Lung (tissue), 11 donors: ENCODE measurements at regions not wholly inside any gene's neighbourhood (a gene's known extent, or its start where the extent isn't known, plus 50 kb on each side); places are given as distances from the start of the nearest gene placed in this dataset.

ENCODE experiments used
- ATAC-seq: fragments of 200-7000 bp; cut with Tn5 transposase; one replicate; pipeline ENCODE4 v1.9.1; 2020; ENCODE audit warnings: moderate number of reproducible peaks; ENCODE audit not compliant: insufficient read depth, low FRiP score
- DNase-seq, 3 donors: peaks; one replicate each; pipeline ENCODE4 v3.0.0-alpha.2; 2013 to 2017
- H3K27ac ChIP-seq, 2 donors: one replicate each; pipeline ENCODE4 v1.5.1; 2013; ENCODE audit warnings: mild to moderate bottlenecking in 2 of 2, moderate library complexity in 2 of 2, control low read depth in 1 of 2, inconsistent platforms in 1 of 2, low read depth in 1 of 2, low read length in 1 of 2
- H3K27me3 ChIP-seq, 3 donors: one replicate each; pipeline ENCODE4 v1.5.1; 2013; ENCODE audit warnings: low read length in 2 of 3; ENCODE audit not compliant: control insufficient read depth in 3 of 3, insufficient read depth in 3 of 3
- H3K36me3 ChIP-seq, 4 donors: one replicate each; pipeline ENCODE4 v1.5.1; 2013; ENCODE audit warnings: low read length in 4 of 4, mild to moderate bottlenecking in 1 of 4, moderate library complexity in 1 of 4; ENCODE audit not compliant: control insufficient read depth in 4 of 4, insufficient read depth in 4 of 4
- H3K4me1 ChIP-seq, 5 donors: one replicate each; pipeline ENCODE4 v1.5.1; 2013; ENCODE audit warnings: low read length in 5 of 5, mild to moderate bottlenecking in 2 of 5, moderate library complexity in 1 of 5; ENCODE audit not compliant: control insufficient read depth in 5 of 5, insufficient read depth in 5 of 5
- H3K4me3 ChIP-seq: one replicate; pipeline ENCODE4 v1.5.1; 2013; ENCODE audit warnings: mild to moderate bottlenecking, control low read depth, moderate library complexity
- H3K9ac ChIP-seq, 2 donors: one replicate each; pipeline ENCODE4 v1.5.1; 2013; ENCODE audit warnings: low read length in 2 of 2, control low read depth in 1 of 2; ENCODE audit not compliant: insufficient read depth in 1 of 2
- H3K9me3 ChIP-seq, 4 donors: one replicate each; pipeline ENCODE4 v1.5.1; 2013; ENCODE audit warnings: low read length in 3 of 4, mild to moderate bottlenecking in 1 of 4, moderate library complexity in 1 of 4; ENCODE audit not compliant: control insufficient read depth in 4 of 4, insufficient read depth in 3 of 4
- WGBS, 2 donors: extraction: QIAGEN DNeasy Blood & Tissue Kit; methylation state at CpG; one replicate each; pipeline ENCODE4 v1.1.7; 2013; 5-methylcytosine and 5-hydroxymethylcytosine counted together
- TF ChIP-seq, protein P1 (sequence below): IDR thresholded peaks from 2 replicates; pipeline ENCODE4 v1.5.1; 2012; ENCODE audit warnings: mild to moderate bottlenecking; ENCODE audit errors: control extremely low read depth, extremely low read depth
- donor health status: control.
- donor health status: control.
- donor health status: Bipolar disorder and iron deficiency.
- donor health status: healthy.
- donor health status: DM: yes; HTN: yes; CAD: no.

DNA sequence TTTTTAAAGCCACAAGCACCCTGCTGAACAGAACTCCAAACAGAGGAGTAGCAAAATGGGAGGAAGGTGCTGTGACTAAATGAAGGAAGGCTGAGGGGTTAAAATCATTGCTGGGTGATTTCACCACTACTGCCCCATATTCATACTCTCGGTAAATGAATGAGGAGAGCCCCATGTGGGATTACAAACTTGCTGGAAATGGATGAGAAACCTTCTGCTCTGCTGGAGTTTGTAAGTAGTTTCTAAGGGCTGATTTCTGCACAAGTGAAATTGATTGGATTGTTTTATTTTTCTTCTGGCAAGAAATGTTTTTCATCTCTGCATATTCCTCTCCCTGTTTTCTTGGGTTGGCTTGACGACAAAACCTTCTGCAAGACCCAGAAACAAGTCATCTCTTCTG is 533.5 kb upstream of the MMS22L start:
- no peak for DNase-seq
- TF ChIP-seq, protein P1, sequence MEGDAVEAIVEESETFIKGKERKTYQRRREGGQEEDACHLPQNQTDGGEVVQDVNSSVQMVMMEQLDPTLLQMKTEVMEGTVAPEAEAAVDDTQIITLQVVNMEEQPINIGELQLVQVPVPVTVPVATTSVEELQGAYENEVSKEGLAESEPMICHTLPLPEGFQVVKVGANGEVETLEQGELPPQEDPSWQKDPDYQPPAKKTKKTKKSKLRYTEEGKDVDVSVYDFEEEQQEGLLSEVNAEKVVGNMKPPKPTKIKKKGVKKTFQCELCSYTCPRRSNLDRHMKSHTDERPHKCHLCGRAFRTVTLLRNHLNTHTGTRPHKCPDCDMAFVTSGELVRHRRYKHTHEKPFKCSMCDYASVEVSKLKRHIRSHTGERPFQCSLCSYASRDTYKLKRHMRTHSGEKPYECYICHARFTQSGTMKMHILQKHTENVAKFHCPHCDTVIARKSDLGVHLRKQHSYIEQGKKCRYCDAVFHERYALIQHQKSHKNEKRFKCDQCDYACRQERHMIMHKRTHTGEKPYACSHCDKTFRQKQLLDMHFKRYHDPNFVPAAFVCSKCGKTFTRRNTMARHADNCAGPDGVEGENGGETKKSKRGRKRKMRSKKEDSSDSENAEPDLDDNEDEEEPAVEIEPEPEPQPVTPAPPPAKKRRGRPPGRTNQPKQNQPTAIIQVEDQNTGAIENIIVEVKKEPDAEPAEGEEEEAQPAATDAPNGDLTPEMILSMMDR = no peak

DNA sequence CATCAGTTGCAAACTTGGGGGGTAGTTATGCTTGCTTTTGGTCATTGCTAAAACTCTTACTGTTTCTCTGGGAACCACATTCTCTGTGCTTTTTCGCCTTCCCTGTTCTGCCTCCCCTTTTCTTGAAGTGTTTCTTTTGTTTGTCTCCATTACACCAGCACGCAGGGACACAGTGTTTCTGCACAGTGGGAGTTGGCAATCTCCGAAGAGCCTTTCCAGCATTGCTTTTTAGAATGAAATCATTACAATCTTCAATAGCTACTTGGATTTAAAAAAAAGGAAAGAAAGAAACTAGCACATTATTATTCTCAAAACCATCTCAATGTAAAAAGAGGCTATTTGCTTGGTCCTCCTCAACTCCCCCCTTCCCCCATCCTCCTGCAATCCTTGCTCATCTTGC is 536.7 kb upstream of the MMS22L start:
- Histone ChIP-seq H3K27me3 (no peaks in the 10 kb centered on the region), H3K9me3 (no peaks in the 10 kb centered on the region), H3K4me3 (no peak overlapping the region), H3K36me3 (no peaks in the 10 kb centered on the region), H3K9ac (no peak overlapping the region), H3K4me1 (no peaks in the 10 kb centered on the region), H3K27ac (no peak overlapping the region)
- DNase-seq (no peak), ATAC-seq (no peak)
- TF ChIP-seq, protein P1 = no peak
- WGBS, 2 donors = 56 to 72% methylated on average over 3 of the region's 3 CpGs

More for the DNA sequence above, 533.5 kb upstream of the MMS22L start:
- 72 to 84% methylated on average over 2 of the region's 2 CpGs for WGBS, 2 donors
- Histone ChIP-seq H3K4me1 (no peaks in the 10 kb centered on the region), H3K9me3 (no peaks in the 10 kb centered on the region), H3K27ac (no peak overlapping the region), H3K36me3 (no peaks in the 10 kb centered on the region), H3K27me3 (no peaks in the 10 kb centered on the region), H3K4me3 (no peak overlapping the region), H3K9ac (no peak overlapping the region)
- no peak for ATAC-seq

DNA sequence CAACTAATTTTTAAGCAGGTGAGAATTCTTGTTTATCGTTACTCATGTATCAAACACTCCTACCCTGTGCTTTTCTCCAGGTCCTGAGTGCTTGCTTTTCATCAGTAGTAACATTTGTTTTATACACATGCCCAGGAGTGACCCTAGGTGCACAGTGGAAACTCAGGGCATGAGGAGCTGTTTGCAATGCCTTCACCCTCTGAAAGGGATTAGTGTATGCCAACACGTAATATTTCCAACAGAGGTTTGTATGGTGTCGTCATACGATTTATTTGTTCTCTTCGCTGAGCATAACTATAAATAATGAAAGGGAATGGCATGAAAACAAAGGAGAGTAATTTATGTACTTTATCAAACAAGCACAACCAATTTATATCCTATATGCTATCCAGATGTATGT is 537.4 kb upstream of the MMS22L start:
- WGBS, 2 donors = 85 to 89% methylated on average over 5 of the region's 5 CpGs
- Histone ChIP-seq H3K27me3 (no peaks in the 10 kb centered on the region), H3K4me3 (no peak overlapping the region), H3K36me3 (no peaks in the 10 kb centered on the region), H3K27ac (no peak overlapping the region), H3K4me1 (no peaks in the 10 kb centered on the region), H3K9ac (no peak overlapping the region), H3K9me3 (no peaks in the 10 kb centered on the region)
- ATAC-seq (no peak), DNase-seq (no peak)
- TF ChIP-seq, protein P1 = no peak

DNA sequence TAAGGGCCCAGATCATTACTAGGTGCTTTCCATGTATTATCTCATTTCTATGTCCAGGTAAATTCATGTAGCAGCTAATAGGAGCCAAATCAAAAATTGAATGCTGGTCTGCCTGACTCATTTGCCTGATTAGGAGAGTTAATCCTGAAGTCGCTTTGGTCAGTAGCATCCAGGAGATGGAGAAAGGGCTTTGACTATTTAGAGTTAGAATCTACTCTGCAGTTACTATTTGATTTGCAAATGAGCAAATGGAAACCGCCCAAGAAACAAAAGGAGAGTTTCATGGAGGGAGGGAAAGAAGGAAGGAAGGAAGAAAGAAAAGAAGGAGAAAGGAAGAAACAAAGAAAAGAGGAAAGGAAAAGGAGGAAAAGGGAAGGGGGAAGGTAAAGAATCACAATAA is 539.6 kb upstream of the MMS22L start:
- Histone ChIP-seq H3K9me3 (no peaks in the 10 kb centered on the region), H3K9ac (no peak overlapping the region), H3K27ac (no peak overlapping the region), H3K4me3 (no peak overlapping the region), H3K36me3 (no peaks in the 10 kb centered on the region), H3K4me1 (no peaks in the 10 kb centered on the region), H3K27me3 (no peaks in the 10 kb centered on the region)
- DNase-seq (no peak), ATAC-seq (no peak)
- TF ChIP-seq, protein P1 = no peak
- 68 to 70% methylated on average over 2 of the region's 2 CpGs for WGBS, 2 donors
